HepG2 (cell line): ENCODE measurements at regions not wholly inside any gene's neighbourhood (a gene's known extent, or its start where the extent isn't known, plus 50 kb on each side); places are given as distances from the start of the nearest gene placed in this dataset.

Experiments used
- ATAC-seq: fragments of 200-7000 bp; cut with Tn5 transposase; 3 replicates; pipeline ENCODE4 v1.9.1; 2020; ENCODE audit warnings: mild to moderate bottlenecking, moderate library complexity
- BruUV-seq: library from RNA; stranded (reverse); fragments of 400-500 nt; replicated peaks from 2 replicates; lab custom pipeline; 2021; lab: Mats Ljungman, UMichigan
- CTCF ChIA-PET: fragments of 300-600 bp; formaldehyde crosslinking; extraction: SDS; loops from one replicate; lab custom pipeline; 2021; ENCODE audit warnings: low total read pairs, inconsistent platforms, low intra/inter-chr PET ratio; lab: Yijun Ruan, JAX
- POLR2A ChIA-PET: fragments of 350-600 bp; sonication (Branson Sonifier 250); formaldehyde crosslinking; loops from one replicate; lab custom pipeline; 2020; ENCODE audit warnings: antibody characterized with exemption, inconsistent platforms; lab: Yijun Ruan, JAX
- DNase-seq: peaks from one replicate; pipeline ENCODE4 v3.0.0-alpha.2; 2015; ENCODE audit warnings: low spot score
- FAIRE-seq: peaks from 3 replicates; lab custom pipeline; 2011; peaks lifted over from hg19 to GRCh38; lab: Jason Lieb, UNC
- H2AFZ ChIP-seq: one replicate; pipeline ENCODE4 v1.6.1; 2011; ENCODE audit warnings: low read length, inconsistent platforms
- H3K27ac ChIP-seq: fragments of 300-600 bp; 3 replicates; pipeline ENCODE4 v1.8.0; 2011; ENCODE audit warnings: mixed run types, mild to moderate bottlenecking, mixed read lengths, low read length, inconsistent platforms; ENCODE audit not compliant: insufficient read depth; ENCODE audit errors: extremely low read length
- H3K27me3 ChIP-seq, 2 experiments: fragments of 200-600 bp in 1 of 2; 2 replicates in 1 of 2; 3 replicates in 1 of 2; pipeline versions ENCODE4 v1.6.0 to v1.8.0; 2011; ENCODE audit warnings: low read length in 2 of 2, mild to moderate bottlenecking in 2 of 2, moderate library complexity in 2 of 2, inconsistent platforms in 1 of 2; ENCODE audit not compliant: insufficient read depth in 2 of 2, control insufficient read depth in 1 of 2
- H3K36me3 ChIP-seq, 2 experiments: fragments of 200-600 bp in 1 of 2; replicated peaks in 1 of 2; 2 replicates in 1 of 2; 3 replicates in 1 of 2; pipeline versions ENCODE4 v1.5.1 to v1.8.0; 2011; ENCODE audit warnings: low read length in 2 of 2, inconsistent platforms in 1 of 2; ENCODE audit not compliant: insufficient read depth in 2 of 2, control insufficient read depth in 1 of 2
- H3K4me1 ChIP-seq: 2 replicates; pipeline ENCODE4 v1.5.1; 2012; ENCODE audit warnings: low read length, inconsistent platforms; ENCODE audit not compliant: insufficient read depth
- H3K4me2 ChIP-seq: 2 replicates; pipeline ENCODE4 v1.6.0; 2011; ENCODE audit warnings: low read depth, low read length, inconsistent platforms
- H3K4me3 ChIP-seq, 3 experiments: fragments of 200-600 bp in 1 of 3; sonication (generic), shearing (Covaris generic) in 1 of 3; replicated peaks in 1 of 3; 2 replicates each; pipeline ENCODE4 v1.5.1; 2011 to 2016; ENCODE audit warnings: low read length in 3 of 3, inconsistent platforms in 2 of 3, low read depth in 2 of 3, mild to moderate bottlenecking in 2 of 3, control low read depth in 1 of 3, mixed read lengths in 1 of 3; ENCODE audit not compliant: insufficient read depth in 1 of 3
- H3K79me2 ChIP-seq: one replicate; pipeline ENCODE4 v1.6.1; 2011; ENCODE audit warnings: low read length, inconsistent platforms; ENCODE audit not compliant: insufficient read depth
- H3K9ac ChIP-seq: 2 replicates; pipeline ENCODE4 v1.6.0; 2011; ENCODE audit warnings: mild to moderate bottlenecking, low read depth, low read length, inconsistent platforms; ENCODE audit not compliant: insufficient read depth
- H3K9me3 ChIP-seq: 2 replicates; pipeline ENCODE4 v1.5.1; 2012; ENCODE audit warnings: mild to moderate bottlenecking, low read length
- H4K20me1 ChIP-seq: 2 replicates; pipeline ENCODE4 v1.6.0; 2011; ENCODE audit warnings: inconsistent platforms, mild to moderate bottlenecking, low read length, moderate library complexity; ENCODE audit not compliant: insufficient read depth
- ATF6 ChIP-seq: sonication (generic); formaldehyde crosslinking; conservative IDR thresholded peaks from 2 replicates; pipeline ENCODE4 v1.4.0; 2020; ENCODE audit warnings: missing genetic modification reagents
- CC2D1A ChIP-seq: sonication (generic); formaldehyde crosslinking; IDR thresholded peaks from 2 replicates; pipeline ENCODE4 v1.8.1; 2023; ENCODE audit warnings: mild to moderate bottlenecking, missing genetic modification reagents
- ELK4 ChIP-seq: sonication (generic); formaldehyde crosslinking; IDR thresholded peaks from 2 replicates; pipeline ENCODE4 v1.9.0; 2021; ENCODE audit warnings: missing genetic modification reagents, borderline replicate concordance
- GPN1 ChIP-seq: sonication (generic); formaldehyde crosslinking; IDR thresholded peaks from 2 replicates; pipeline ENCODE4 v1.5.1; 2020; ENCODE audit warnings: missing genetic modification reagents, borderline replicate concordance
- HDAC2 ChIP-seq: sonication (generic); formaldehyde crosslinking; IDR thresholded peaks from 2 replicates; pipeline ENCODE4 v1.4.0; 2020; ENCODE audit warnings: missing genetic modification reagents
- IKZF4 ChIP-seq: sonication (generic); formaldehyde crosslinking; IDR thresholded peaks from 2 replicates; pipeline ENCODE4 v1.5.1; 2020; ENCODE audit warnings: borderline replicate concordance, mild to moderate bottlenecking, low read depth, missing genetic modification reagents; ENCODE audit errors: not compliant biosample characterization
- MED8 ChIP-seq: sonication (generic); formaldehyde crosslinking; IDR thresholded peaks from 2 replicates; pipeline ENCODE4 v1.8.1; 2023; ENCODE audit warnings: mild to moderate bottlenecking, missing genetic modification reagents; ENCODE audit not compliant: insufficient replicate concordance
- MIXL1 ChIP-seq: IDR thresholded peaks from 2 replicates; pipeline ENCODE4 v1.6.1; 2016
- NFATC3 ChIP-seq: sonication (generic); formaldehyde crosslinking; IDR thresholded peaks from 2 replicates; pipeline ENCODE4 v1.5.1; 2020; ENCODE audit warnings: mild to moderate bottlenecking, missing genetic modification reagents
- PAXIP1 ChIP-seq: sonication (generic); formaldehyde crosslinking; conservative IDR thresholded peaks from 2 replicates; pipeline ENCODE4 v1.4.0; 2020; ENCODE audit warnings: mild to moderate bottlenecking, missing genetic modification reagents, moderate library complexity
- SNAPC2 ChIP-seq: sonication (generic); formaldehyde crosslinking; IDR thresholded peaks from 2 replicates; pipeline ENCODE4 v1.8.1; 2022; ENCODE audit warnings: mild to moderate bottlenecking, missing genetic modification reagents
- TGIF2 ChIP-seq: IDR thresholded peaks from 2 replicates; pipeline ENCODE4 v1.6.1; 2016; ENCODE audit warnings: control low read depth, missing compliant biosample characterization
- ZBTB25 ChIP-seq: IDR thresholded peaks from 2 replicates; pipeline ENCODE4 v1.6.1; 2018; ENCODE audit warnings: missing genetic modification reagents
- ZNF577 ChIP-seq: sonication (generic); formaldehyde crosslinking; IDR thresholded peaks from 2 replicates; pipeline ENCODE4 v1.4.0; 2020; ENCODE audit warnings: mild to moderate bottlenecking, low read depth, missing genetic modification reagents, borderline replicate concordance
- ZNF616 ChIP-seq: sonication (generic); formaldehyde crosslinking; IDR thresholded peaks from 2 replicates; pipeline ENCODE4 v1.5.0; 2020; ENCODE audit warnings: low read depth, mild to moderate bottlenecking, missing genetic modification reagents
- ZNF816 ChIP-seq: sonication (generic); formaldehyde crosslinking; IDR thresholded peaks from 2 replicates; pipeline ENCODE4 v1.8.0; 2022; ENCODE audit warnings: missing genetic modification reagents, mild to moderate bottlenecking, borderline replicate concordance
- WGBS: methylation state at CpG from one replicate; pipeline ENCODE4 v1.1.6; 2017; ENCODE audit warnings: low lambda C conversion rate; 5-methylcytosine and 5-hydroxymethylcytosine counted together
- in situ Hi-C: cut with HindIII; loops from 2 replicates; pipeline ENCODE4 v1.10.0; 2017; ENCODE audit warnings: low pct_unique_long_range_greater_than_20kb; ENCODE audit not compliant: extremely low pct_ligation_motif_present
- intact Hi-C: fragments of 100-400 bp; cut with micrococcal nuclease; formaldehyde crosslinking; loops from one replicate; pipeline ENCODE4 v1.10.0; 2022; ENCODE audit not compliant: unreplicated experiment

GRCh38 chr16:9203956-9204355 lies 112.5 kb downstream of the HAPSTR1 start:
- POLR2A ChIA-PET = no interaction called here
- TF ChIP-seq ZNF816 (CRISPR knock-in tag) (no peak), MIXL1 (CRISPR knock-in tag) (no peak), ELK4 (CRISPR knock-in tag) (no peak), ZNF577 (no peak), ZBTB25 (CRISPR knock-in tag) (no peak), HDAC2 (CRISPR knock-in tag) (no peak), ZNF616 (CRISPR knock-in tag) (no peak), ATF6 (CRISPR knock-in tag) (no peak), TGIF2 (CRISPR knock-in tag) (no peak), IKZF4 (CRISPR knock-in tag) (no peak), SNAPC2 (CRISPR knock-in tag) (no peak), CC2D1A (CRISPR knock-in tag) (no peak), PAXIP1 (CRISPR knock-in tag) (no peak), NFATC3 (CRISPR knock-in tag) (no peak), MED8 (no peak), GPN1 (CRISPR knock-in tag) (no peak)
- 0 out of 2 replicates have a peak, but pooled peaks cover 5% of the 10 kb centered on the region for H3K9me3 ChIP-seq
- CTCF ChIA-PET = no interaction called here
- no peak overlapping the region for H2AFZ ChIP-seq
- H3K4me3 ChIP-seq = no peak overlapping the region
- BruUV-seq = no TSS peak
- ATAC-seq = peak; percentile 25; the same call in 1 of the 3 replicates
- H4K20me1 ChIP-seq = no peaks in the 10 kb centered on the region
- H3K79me2 ChIP-seq = no peaks in the 10 kb centered on the region
- intact Hi-C loops (no loop called here), in situ Hi-C loops (no loop called here)
- no peak for DNase-seq
- H3K9ac ChIP-seq = no peak overlapping the region
- H3K27ac ChIP-seq = no peak overlapping the region
- H3K27me3 ChIP-seq = peaks cover 2 to 30% of the 10 kb centered on the region in 2 experiments; a peak in 3 of 5 replicates
- no peaks in the 10 kb centered on the region for H3K4me1 ChIP-seq
- no peaks in the 10 kb centered on the region for H3K36me3 ChIP-seq
- no peak for FAIRE-seq
- H3K4me2 ChIP-seq = no peak overlapping the region
- WGBS = 16% methylated on average over 10 of the region's 10 CpGs
